ENCODE measurements at regions not wholly inside any gene's neighbourhood (a gene's known extent, or its start where the extent isn't known, plus 50 kb on each side); places are given as distances from the start of the nearest gene placed in this dataset.

- TF ChIP-seq CTCF (IDR thresholded peaks at IDR 0.05) (no peak), ZFX (IDR thresholded peaks at IDR 0.05; ENCODE audit: borderline replicate concordance) (no peak)
Observed at GRCh38 chr14:30082486-30082885, 154.8 kb upstream of the PRKD1 start.
